GM13977 (cell line): ENCODE measurements at regions not wholly inside any gene's neighbourhood (a gene's known extent, or its start where the extent isn't known, plus 50 kb on each side); places are given as distances from the start of the nearest gene placed in this dataset.

Source experiments
- DNase-seq: peaks from one replicate; pipeline ENCODE4 v3.0.0; 2012; ENCODE audit warnings: low spot score
- CTCF ChIP-seq: IDR thresholded peaks from 2 replicates; pipeline ENCODE4 v1.5.1; 2012; ENCODE audit warnings: mild to moderate bottlenecking, control low read depth; ENCODE audit not compliant: insufficient read depth; ENCODE audit errors: extremely low read depth, missing control alignments
- in situ Hi-C: fragments of 300-500 bp; cut with MboI; formaldehyde crosslinking; loops from one replicate; pipeline ENCODE4 v1.12.0; 2022; ENCODE audit warnings: low sequenced_read_pairs, low pct_unique_long_range_greater_than_20kb, mixed read lengths, inconsistent platforms; ENCODE audit not compliant: unreplicated experiment

GRCh38 chr4:82217986-82218715, 155.6 kb downstream of the HNRNPD start:
- peak; percentile 23 for TF ChIP-seq CTCF
- DNase-seq, result no peak
- in situ Hi-C loops, result loop anchor here (25.0 kb wide), 1 partner anchor 381 kb away; no protein-coding TSS in a partner anchor

GRCh38 chr4:82216219-82216618, 157.6 kb downstream of the HNRNPD start:
- TF ChIP-seq CTCF, result no peak
- in situ Hi-C loops, result loop anchor here (25.0 kb wide), 1 partner anchor 379 kb away; no protein-coding TSS in a partner anchor
- DNase-seq, result no peak

- DNase-seq, result no peak
- no peak for TF ChIP-seq CTCF
- in situ Hi-C loops, result loop anchor here (25.0 kb wide), 1 partner anchor 378 kb away; no protein-coding TSS in a partner anchor
These were observed 158.0 kb downstream of the HNRNPD start for GRCh38 chr4:82215800-82216199.

GRCh38 chr4:82215039-82215438, 158.8 kb downstream of the HNRNPD start:
- no peak for TF ChIP-seq CTCF
- in situ Hi-C loops, result loop anchor here (25.0 kb wide), 1 partner anchor 378 kb away; no protein-coding TSS in a partner anchor
- no peak for DNase-seq

- TF ChIP-seq CTCF, result no peak
- in situ Hi-C loops, result loop anchor here (25.0 kb wide), 1 partner anchor 376 kb away; no protein-coding TSS in a partner anchor
- no peak for DNase-seq
These were observed 160.0 kb downstream of the HNRNPD start for GRCh38 chr4:82213485-82214417.
